SK-N-SH (cell line): ENCODE measurements at regions not wholly inside any gene's neighbourhood (a gene's known extent, or its start where the extent isn't known, plus 50 kb on each side); places are given as distances from the start of the nearest gene placed in this dataset.

Experiments
- CTCF ChIA-PET: fragments of 300-600, 350-600 bp; formaldehyde crosslinking; extraction: SDS; loops from one replicate; lab custom pipeline; 2021; lab: Yijun Ruan, JAX
- POLR2A ChIA-PET: fragments of 350-600 bp; sonication (Branson Sonifier 250); formaldehyde crosslinking; extraction: SDS; loops from one replicate; lab custom pipeline; 2020; ENCODE audit warnings: antibody characterized with exemption, inconsistent platforms; lab: Yijun Ruan, JAX
- DNase-seq: peaks from one replicate; pipeline ENCODE4 v3.0.0; 2012
- H2AFZ ChIP-seq: fragments of 200-600 bp; sonication (generic); 2 replicates; pipeline ENCODE4 v1.8.1; 2016; ENCODE audit warnings: antibody characterized with exemption, mild to moderate bottlenecking, low read depth
- H3F3A ChIP-seq: fragments of 200-600 bp; sonication (generic); replicated peaks from 2 replicates; pipeline ENCODE3; 2016; ENCODE audit warnings: antibody characterized with exemption, mild to moderate bottlenecking; ENCODE audit not compliant: insufficient read depth
- H3K27ac ChIP-seq, 2 experiments: fragments of 200-500 bp in 1 of 2; fragments of 200-600 bp in 1 of 2; sonication (Bioruptor generic) in 1 of 2; sonication (generic), shearing (Covaris generic) in 1 of 2; 2 replicates each; pipeline versions ENCODE4 v1.5.1 to v1.6.1; 2014 to 2016; ENCODE audit warnings: low read depth in 2 of 2, inconsistent platforms in 1 of 2, low read length in 1 of 2, mild to moderate bottlenecking in 1 of 2, mixed read lengths in 1 of 2
- H3K27me3 ChIP-seq: fragments of 200-600 bp; sonication (generic), shearing (Covaris generic); 2 replicates; pipeline ENCODE4 v1.6.1; 2016; ENCODE audit warnings: mixed run types; ENCODE audit not compliant: insufficient read depth
- H3K36me3 ChIP-seq, 2 experiments: fragments of 200-500 bp in 1 of 2; fragments of 200-600 bp in 1 of 2; sonication (Bioruptor generic) in 1 of 2; sonication (generic) in 1 of 2; replicated peaks in 1 of 2; 2 replicates each; pipeline versions ENCODE3 to v1.5.1; 2014 to 2016; ENCODE audit warnings: low read length in 1 of 2, mild to moderate bottlenecking in 1 of 2; ENCODE audit not compliant: insufficient read depth in 2 of 2, control insufficient read depth in 1 of 2
- H3K4me1 ChIP-seq, 2 experiments: fragments of 200-500 bp in 1 of 2; fragments of 200-600 bp in 1 of 2; sonication (Bioruptor generic) in 1 of 2; sonication (generic), shearing (Covaris generic) in 1 of 2; 2 replicates each; pipeline versions ENCODE4 v1.5.1 to v1.6.1; 2014 to 2016; ENCODE audit warnings: low read depth in 1 of 2, low read length in 1 of 2, mixed run types in 1 of 2; ENCODE audit not compliant: insufficient read depth in 2 of 2, control insufficient read depth in 1 of 2
- H3K4me2 ChIP-seq: fragments of 200-600 bp; sonication (generic), shearing (Covaris generic); 2 replicates; pipeline ENCODE4 v1.6.1; 2017; ENCODE audit warnings: mixed run types
- H3K4me3 ChIP-seq, 2 experiments: fragments of 200-500 bp in 1 of 2; fragments of 200-600 bp in 1 of 2; sonication (Bioruptor generic) in 1 of 2; sonication (generic), shearing (Covaris generic) in 1 of 2; 2 replicates each; pipeline versions ENCODE4 v1.5.1 to v1.8.1; 2014 to 2016; ENCODE audit warnings: low read depth in 2 of 2, inconsistent platforms in 1 of 2, low read length in 1 of 2, mild to moderate bottlenecking in 1 of 2, mixed read lengths in 1 of 2, moderate library complexity in 1 of 2
- H3K79me2 ChIP-seq: fragments of 200-600 bp; sonication (generic); 2 replicates; pipeline ENCODE4 v1.8.1; 2017; ENCODE audit warnings: mild to moderate bottlenecking; ENCODE audit not compliant: insufficient read depth
- H3K9ac ChIP-seq: fragments of 200-600 bp; sonication (generic); 2 replicates; pipeline ENCODE4 v1.6.1; 2017; ENCODE audit warnings: mixed run types
- H3K9me2 ChIP-seq: fragments of 200-600 bp; sonication (generic); 2 replicates; pipeline ENCODE4 v1.6.1; 2017; ENCODE audit warnings: mixed run types
- H3K9me3 ChIP-seq: fragments of 200-600 bp; sonication (generic); 2 replicates; pipeline ENCODE4 v1.6.1; 2017; ENCODE audit warnings: mixed run types, mild to moderate bottlenecking, moderate library complexity
- H4K20me1 ChIP-seq: fragments of 200-600 bp; sonication (generic); 2 replicates; pipeline ENCODE4 v1.6.1; 2017; ENCODE audit warnings: mild to moderate bottlenecking, mixed run types; ENCODE audit not compliant: insufficient read depth
- CHD2 ChIP-seq: fragments of 150-350 bp; IDR thresholded peaks from 2 replicates; pipeline ENCODE4 v1.6.1; 2018; ENCODE audit warnings: low read length; ENCODE audit not compliant: partially characterized antibody
- ELF1 ChIP-seq: IDR thresholded peaks from 2 replicates; pipeline ENCODE4 v1.4.0; 2012
- EP300 ChIP-seq, 2 experiments: IDR thresholded peaks; 2 replicates each; pipeline versions ENCODE4 v1.4.0 to v1.6.1; 2012; ENCODE audit warnings: borderline replicate concordance in 1 of 2, low read depth in 1 of 2, low read length in 1 of 2
- EZH2phosphoT487 ChIP-seq: fragments of 200-600 bp; sonication (generic); IDR thresholded peaks from 2 replicates; pipeline ENCODE4 v1.6.1; 2017; ENCODE audit warnings: low read depth, mixed run types, mild to moderate bottlenecking, antibody characterized with exemption, moderate library complexity, borderline replicate concordance
- FOXM1 ChIP-seq: IDR thresholded peaks from 2 replicates; pipeline ENCODE4 v1.4.0; 2012; ENCODE audit warnings: low read depth, mild to moderate bottlenecking
- MXI1 ChIP-seq: IDR thresholded peaks from 2 replicates; pipeline ENCODE4 v1.6.1; 2012; ENCODE audit warnings: mild to moderate bottlenecking, low read depth, low read length, improper control_type of control experiment
- NFIC ChIP-seq: IDR thresholded peaks from 2 replicates; pipeline ENCODE4 v1.4.0; 2012; ENCODE audit warnings: borderline replicate concordance
- NRF1 ChIP-seq: IDR thresholded peaks from 2 replicates; pipeline ENCODE4 v1.6.1; 2012; ENCODE audit warnings: low read depth, mild to moderate bottlenecking, low read length
- RAD21 ChIP-seq: IDR thresholded peaks from 2 replicates; pipeline ENCODE4 v1.6.1; 2012; ENCODE audit warnings: mild to moderate bottlenecking, low read length
- RCOR1 ChIP-seq: fragments of 150-350 bp; IDR thresholded peaks from 2 replicates; pipeline ENCODE4 v1.6.1; 2017; ENCODE audit warnings: antibody characterized with exemption, low read length
- RFX5 ChIP-seq: IDR thresholded peaks from 2 replicates; pipeline ENCODE4 v1.6.1; 2012; ENCODE audit warnings: mild to moderate bottlenecking, improper control_type of control experiment, low read length
- TAF1 ChIP-seq: IDR thresholded peaks from 2 replicates; pipeline ENCODE4 v1.6.1; 2012; ENCODE audit warnings: low read depth, mild to moderate bottlenecking, low read length, moderate library complexity, borderline replicate concordance
- TCF12 ChIP-seq: IDR thresholded peaks from 2 replicates; pipeline ENCODE4 v1.4.0; 2012
- YY1 ChIP-seq: IDR thresholded peaks from 2 replicates; pipeline ENCODE4 v1.4.0; 2012; ENCODE audit warnings: low read depth, mild to moderate bottlenecking
- WGBS: methylation state at CpG from one replicate; pipeline ENCODE4 v1.1.6; 2017; ENCODE audit warnings: low lambda C conversion rate; 5-methylcytosine and 5-hydroxymethylcytosine counted together
- TF ChIP-seq, protein P1 (sequence below): fragments of 200-600 bp; sonication (generic); IDR thresholded peaks from 2 replicates; pipeline ENCODE4 v1.6.1; 2017; ENCODE audit warnings: antibody characterized with exemption, mild to moderate bottlenecking, moderate library complexity
- TF ChIP-seq, protein P2 (sequence below): IDR thresholded peaks from 2 replicates; pipeline ENCODE4 v1.4.0; 2012; ENCODE audit warnings: low read depth, borderline replicate concordance
- TF ChIP-seq, protein P3 (sequence below): fragments of 150-350 bp; IDR thresholded peaks from 2 replicates; pipeline ENCODE4 v1.6.1; 2017; ENCODE audit warnings: antibody characterized with exemption, low read length, low read depth, borderline replicate concordance

DNA sequence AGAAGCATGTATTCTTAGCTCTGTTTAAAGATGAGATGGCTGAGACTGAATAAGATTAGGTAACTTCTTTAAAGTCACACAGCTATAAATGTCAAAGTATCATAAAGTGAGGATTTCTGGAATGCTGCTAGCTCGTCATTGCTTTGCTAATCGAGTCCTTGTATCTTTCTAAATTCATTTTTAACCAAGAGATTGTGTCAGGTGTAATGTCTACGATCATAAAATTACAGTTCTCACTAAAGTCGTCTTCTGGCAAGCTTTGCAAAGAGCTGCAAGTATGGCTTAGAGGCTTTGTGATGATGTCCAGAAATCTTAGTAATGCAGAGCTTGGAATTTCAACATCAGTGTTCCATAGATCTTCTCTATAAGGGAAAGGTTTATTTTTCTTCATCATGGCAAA lies 569.8 kb downstream of the LMO4 start (continued):
- TF ChIP-seq EZH2phosphoT487 = no peak
- no peak for TF ChIP-seq FOXM1

DNA sequence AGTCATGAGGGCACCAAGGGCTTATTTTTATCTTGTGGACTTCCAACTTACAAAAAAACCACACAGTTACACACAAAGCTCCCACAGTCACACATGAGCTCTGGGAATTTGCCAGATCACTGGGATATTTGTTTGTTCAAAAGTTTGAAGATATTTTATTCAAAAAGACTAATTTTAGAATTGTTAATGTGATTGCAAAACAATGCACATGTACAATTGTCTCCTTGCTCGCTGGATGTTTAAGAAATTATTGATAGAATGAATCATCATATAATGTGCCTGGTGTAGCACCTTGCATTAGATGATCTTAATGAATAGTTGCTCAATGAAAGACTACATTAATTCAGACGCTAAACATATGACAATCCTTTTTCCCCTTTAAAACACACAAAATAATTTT lies 570.3 kb downstream of the LMO4 start:
- Histone ChIP-seq H3K9me2 (no peaks in the 10 kb centered on the region), H3K9me3 (no peaks in the 10 kb centered on the region), H3K4me1 (no peaks in the 10 kb centered on the region; a peak in 2 of 4 replicates), H4K20me1 (no peaks in the 10 kb centered on the region), H3F3A (no peaks in the 10 kb centered on the region), H2AFZ (no peak overlapping the region), H3K36me3 (no peaks in the 10 kb centered on the region), H3K4me2 (no peak overlapping the region), H3K27me3 (no peaks in the 10 kb centered on the region), H3K79me2 (no peaks in the 10 kb centered on the region), H3K4me3 (no peak overlapping the region), H3K9ac (no peak overlapping the region), H3K27ac (no peak overlapping the region; a peak in 1 of 4 replicates)
- 38% methylated on average over 2 of the region's 2 CpGs for WGBS
- TF ChIP-seq, protein P1, sequence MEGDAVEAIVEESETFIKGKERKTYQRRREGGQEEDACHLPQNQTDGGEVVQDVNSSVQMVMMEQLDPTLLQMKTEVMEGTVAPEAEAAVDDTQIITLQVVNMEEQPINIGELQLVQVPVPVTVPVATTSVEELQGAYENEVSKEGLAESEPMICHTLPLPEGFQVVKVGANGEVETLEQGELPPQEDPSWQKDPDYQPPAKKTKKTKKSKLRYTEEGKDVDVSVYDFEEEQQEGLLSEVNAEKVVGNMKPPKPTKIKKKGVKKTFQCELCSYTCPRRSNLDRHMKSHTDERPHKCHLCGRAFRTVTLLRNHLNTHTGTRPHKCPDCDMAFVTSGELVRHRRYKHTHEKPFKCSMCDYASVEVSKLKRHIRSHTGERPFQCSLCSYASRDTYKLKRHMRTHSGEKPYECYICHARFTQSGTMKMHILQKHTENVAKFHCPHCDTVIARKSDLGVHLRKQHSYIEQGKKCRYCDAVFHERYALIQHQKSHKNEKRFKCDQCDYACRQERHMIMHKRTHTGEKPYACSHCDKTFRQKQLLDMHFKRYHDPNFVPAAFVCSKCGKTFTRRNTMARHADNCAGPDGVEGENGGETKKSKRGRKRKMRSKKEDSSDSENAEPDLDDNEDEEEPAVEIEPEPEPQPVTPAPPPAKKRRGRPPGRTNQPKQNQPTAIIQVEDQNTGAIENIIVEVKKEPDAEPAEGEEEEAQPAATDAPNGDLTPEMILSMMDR = no peak
- TF ChIP-seq TAF1 (no peak), RCOR1 (no peak), EP300 (IDR thresholded peaks at IDR 0.05; ENCODE audit: borderline replicate concordance in 1 of 2, low read depth in 1 of 2, low read length in 1 of 2) (no peak), FOXM1 (no peak), NFIC (no peak), TCF12 (no peak), MXI1 (no peak), YY1 (no peak), CHD2 (no peak), NRF1 (no peak)
- TF ChIP-seq, protein P2, sequence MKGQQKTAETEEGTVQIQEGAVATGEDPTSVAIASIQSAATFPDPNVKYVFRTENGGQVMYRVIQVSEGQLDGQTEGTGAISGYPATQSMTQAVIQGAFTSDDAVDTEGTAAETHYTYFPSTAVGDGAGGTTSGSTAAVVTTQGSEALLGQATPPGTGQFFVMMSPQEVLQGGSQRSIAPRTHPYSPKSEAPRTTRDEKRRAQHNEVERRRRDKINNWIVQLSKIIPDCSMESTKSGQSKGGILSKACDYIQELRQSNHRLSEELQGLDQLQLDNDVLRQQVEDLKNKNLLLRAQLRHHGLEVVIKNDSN = no peak
- ChIA-PET POLR2A (no interaction called here), CTCF (no interaction called here)
- no peak for DNase-seq

DNA sequence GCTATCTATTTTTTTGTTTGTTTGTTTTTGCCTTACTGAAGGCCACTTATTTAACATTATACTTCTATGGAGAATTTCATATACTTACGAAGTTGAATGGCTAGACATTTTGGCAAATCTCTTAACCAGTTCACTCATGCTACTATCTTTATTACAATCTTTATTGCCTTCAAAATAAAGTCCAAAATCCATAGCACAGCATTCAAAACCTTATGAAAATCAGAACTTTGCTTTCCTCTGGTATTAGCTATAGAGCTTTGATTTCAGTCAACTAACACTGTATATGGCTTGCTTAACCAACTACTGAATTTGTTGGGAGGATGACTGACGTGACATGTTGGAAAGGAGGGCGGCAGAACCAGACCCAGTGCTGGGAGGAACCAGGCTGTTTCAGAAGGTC lies 571.1 kb downstream of the LMO4 start:
- H3F3A ChIP-seq = no peaks in the 10 kb centered on the region
- no peaks in the 10 kb centered on the region; a peak in 3 of 4 replicates for H3K4me1 ChIP-seq
- CTCF ChIA-PET = no interaction called here
- no peaks in the 10 kb centered on the region for H3K36me3 ChIP-seq
- H3K9me2 ChIP-seq = no peaks in the 10 kb centered on the region
- H2AFZ ChIP-seq = no peak overlapping the region
- WGBS = 83% methylated on average over 3 of the region's 3 CpGs
- H4K20me1 ChIP-seq = no peaks in the 10 kb centered on the region
- TF ChIP-seq NFIC (no peak), RFX5 (no peak), ELF1 (no peak), TCF12 (no peak), RCOR1 (no peak), YY1 (no peak), RAD21 (no peak)
- TF ChIP-seq, protein P3, sequence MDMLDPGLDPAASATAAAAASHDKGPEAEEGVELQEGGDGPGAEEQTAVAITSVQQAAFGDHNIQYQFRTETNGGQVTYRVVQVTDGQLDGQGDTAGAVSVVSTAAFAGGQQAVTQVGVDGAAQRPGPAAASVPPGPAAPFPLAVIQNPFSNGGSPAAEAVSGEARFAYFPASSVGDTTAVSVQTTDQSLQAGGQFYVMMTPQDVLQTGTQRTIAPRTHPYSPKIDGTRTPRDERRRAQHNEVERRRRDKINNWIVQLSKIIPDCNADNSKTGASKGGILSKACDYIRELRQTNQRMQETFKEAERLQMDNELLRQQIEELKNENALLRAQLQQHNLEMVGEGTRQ = no peak
- POLR2A ChIA-PET = no interaction called here
- no peak overlapping the region for H3K27ac ChIP-seq
- H3K4me3 ChIP-seq = no peak overlapping the region
- no peaks in the 10 kb centered on the region for H3K79me2 ChIP-seq
- H3K9ac ChIP-seq = no peak overlapping the region
- no peaks in the 10 kb centered on the region for H3K27me3 ChIP-seq
- no peak for DNase-seq
- no peak overlapping the region for H3K4me2 ChIP-seq
- H3K9me3 ChIP-seq = no peaks in the 10 kb centered on the region
